CD4-positive, alpha-beta T cell treated with Interleukin-10 for 1 hour (primary cell): ENCODE measurements at regions not wholly inside any gene's neighbourhood (a gene's known extent, or its start where the extent isn't known, plus 50 kb on each side); places are given as distances from the start of the nearest gene placed in this dataset.
"Not testable (repeated sequence)": the region's sequence is repeated elsewhere in the genome, so short reads cannot be mapped to it uniquely, and the experiment has no call there.

Source experiments
- DNase-seq: peaks from one replicate; pipeline ENCODE4 v3.0.0-alpha.2; 2020

DNA sequence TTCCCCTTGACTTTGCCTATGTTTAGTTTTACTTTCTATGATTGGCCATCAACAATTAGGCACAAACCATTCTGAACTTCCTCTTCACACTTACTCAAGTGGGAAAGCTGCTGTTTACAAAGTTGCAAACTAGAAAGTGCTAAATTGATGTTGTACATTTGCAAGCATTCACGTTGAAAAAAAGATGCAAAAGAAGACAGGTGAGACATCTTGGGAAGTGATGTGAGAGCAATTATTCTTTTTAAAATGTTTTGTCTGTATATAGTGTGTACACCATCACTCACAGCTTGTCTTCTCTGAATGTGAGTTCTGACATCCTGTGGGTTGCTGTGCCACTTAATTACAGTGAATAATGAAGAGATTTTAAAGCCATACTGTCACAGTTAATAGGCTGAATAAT is 874.1 kb upstream of the LRATD1 start:
- DNase-seq, result no peak

DNA sequence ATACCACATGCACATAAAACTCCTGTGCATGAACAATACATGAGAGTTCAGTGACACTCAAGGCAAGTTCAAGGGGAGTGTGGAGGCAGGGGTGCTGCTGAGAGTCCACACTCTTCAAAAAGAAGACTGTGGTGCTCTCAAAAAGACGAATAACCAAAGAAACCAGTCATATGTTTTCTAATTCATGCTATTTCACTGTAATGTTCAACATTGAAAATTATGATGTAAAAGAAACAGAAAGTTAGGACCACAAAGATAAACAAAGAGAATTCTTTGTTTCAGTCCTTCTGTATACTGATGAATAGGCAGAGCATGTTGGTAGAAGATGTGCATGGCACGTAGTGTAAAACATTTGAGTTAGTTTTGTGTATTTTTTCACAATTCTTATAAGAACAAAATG is 864.2 kb upstream of the LRATD1 start:
- no peak for DNase-seq

DNA sequence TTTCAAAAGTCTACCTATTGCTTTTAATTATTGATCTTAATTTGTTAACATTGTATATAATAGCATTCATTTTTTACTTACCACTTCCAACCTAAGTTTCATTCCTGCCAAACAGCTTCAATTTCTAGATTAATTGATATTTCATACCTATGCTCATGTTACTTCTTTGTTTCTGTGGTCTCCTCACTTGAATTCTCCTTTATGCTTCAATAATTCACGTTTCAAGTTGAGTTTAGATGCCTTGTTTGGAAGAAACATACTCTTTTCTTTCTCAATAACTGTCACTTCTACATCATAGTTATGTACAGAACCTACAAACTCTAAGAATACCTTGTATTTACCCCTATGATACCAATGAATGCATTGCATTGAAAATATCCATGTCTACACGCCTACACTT is 862.2 kb upstream of the LRATD1 start:
- DNase-seq, result no peak

DNA sequence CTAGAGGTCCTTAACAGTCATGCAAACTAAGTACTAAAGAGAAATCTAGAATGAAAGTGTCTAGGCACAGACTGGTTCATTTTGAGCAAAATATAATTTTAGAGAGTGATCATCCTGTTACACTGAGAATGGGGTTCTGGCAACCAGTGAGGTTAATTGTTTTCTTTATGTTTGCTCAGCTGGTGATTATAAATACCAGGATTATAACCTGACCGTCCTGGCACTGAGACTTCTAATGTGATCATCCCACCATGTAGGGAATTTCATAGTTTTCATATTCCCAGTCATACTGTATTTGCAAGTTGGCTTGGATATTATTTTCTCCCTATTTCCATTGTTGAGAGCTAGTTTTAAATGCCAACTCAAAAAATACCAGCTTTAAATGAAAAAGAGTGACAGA is 852.5 kb upstream of the LRATD1 start:
- DNase-seq, result no peak

DNA sequence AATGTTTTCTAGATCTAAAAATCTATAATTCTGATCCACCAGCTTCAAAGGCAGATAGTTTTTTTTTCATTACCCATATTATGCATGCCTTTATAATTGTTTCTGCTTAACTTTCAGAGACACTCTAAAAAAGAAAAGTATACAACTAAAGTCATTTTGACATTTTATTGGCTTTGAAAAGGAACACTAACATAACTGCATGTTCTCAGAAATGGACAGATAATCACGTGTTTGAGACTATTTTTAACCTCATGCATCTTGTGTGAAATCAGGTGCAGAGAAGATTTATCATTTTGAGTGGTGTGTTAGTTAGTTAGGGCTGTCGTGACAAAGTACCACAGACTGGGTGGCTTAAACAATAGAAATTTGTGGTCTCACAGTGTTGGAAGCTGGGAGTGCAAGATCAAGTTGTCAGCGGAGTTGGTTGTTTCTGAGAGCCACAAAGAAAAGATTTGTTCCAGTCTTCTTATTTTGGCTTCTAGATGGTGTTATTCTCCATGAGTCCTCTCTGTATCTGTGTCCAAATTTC is 841.4 kb upstream of the LRATD1 start:
- no peak for DNase-seq

DNA sequence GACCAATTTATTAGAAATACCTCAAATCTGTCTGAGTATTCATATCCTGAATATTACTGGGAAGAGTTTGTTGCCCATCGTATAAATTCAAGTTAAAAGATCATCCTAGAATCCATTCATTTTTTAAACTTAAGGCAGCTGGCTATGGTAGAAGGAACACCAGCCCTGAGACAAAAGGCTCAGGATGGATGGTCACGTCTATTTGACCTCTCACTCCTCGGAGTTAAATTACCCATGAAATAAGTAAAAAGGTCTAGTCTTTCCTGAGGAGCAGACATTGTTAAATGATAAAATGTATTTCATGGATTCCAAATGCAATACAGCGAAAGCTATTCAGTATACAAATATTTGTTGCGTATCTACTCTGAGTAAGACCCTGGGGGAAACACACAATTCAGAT is 826.0 kb upstream of the LRATD1 start:
- DNase-seq, result no peak

DNA sequence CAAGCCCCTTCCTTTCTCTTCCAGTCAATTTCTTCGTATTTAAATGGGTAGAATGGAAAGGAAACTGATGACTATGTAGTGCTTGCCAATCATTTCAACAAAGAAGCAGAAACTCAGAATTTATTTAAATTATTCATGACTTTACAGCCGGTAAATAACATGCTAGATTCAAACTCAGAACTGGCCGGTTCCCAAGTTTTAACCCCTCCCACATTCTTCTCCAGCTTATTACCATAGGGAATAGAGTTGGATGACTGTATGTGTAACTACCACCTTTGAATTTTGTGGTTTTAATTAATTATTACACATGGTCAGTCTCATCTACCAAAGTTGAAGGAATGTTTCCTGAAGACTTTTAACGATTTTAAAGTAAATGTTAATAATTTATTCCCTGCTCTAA is 819.3 kb upstream of the LRATD1 start:
- no peak for DNase-seq

DNA sequence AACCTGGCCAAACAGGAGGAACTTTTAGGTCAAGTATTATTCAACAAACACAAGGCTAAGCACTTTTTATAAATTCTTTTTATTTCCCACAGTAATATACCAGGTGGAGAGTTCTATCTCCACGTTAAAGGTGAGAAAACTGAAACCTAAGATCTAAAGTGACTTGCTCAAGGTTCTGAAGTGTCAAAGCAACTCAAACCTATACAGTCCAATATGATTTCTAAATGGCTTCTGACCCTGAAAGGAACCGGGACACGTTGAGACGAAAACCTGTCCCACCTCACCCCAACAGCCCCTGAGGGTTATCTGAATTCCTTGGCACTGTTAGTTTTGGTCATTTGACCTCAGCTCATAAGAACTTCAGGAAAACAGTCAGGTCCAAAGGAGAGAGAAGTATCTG is 814.5 kb upstream of the LRATD1 start:
- no peak for DNase-seq

DNA sequence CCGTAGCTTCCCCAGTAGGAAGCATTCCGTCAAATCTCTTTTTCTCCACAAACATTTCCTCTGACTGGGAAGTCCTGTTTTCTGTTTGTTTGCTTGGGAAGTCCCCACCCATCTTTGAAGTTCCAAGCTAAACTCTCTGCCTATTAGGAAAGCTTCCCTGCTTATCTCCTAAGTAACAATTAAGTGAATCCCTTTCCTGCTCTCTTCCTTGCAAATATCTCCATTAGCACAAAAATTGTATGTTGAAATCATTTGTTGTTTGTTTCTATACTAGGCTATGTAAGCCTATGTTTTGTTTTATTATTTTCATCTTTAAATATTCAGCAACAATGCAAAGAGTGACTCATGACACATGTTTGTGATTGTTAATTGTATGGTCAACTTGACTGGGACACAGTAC is 812.6 kb upstream of the LRATD1 start:
- no peak for DNase-seq

DNA sequence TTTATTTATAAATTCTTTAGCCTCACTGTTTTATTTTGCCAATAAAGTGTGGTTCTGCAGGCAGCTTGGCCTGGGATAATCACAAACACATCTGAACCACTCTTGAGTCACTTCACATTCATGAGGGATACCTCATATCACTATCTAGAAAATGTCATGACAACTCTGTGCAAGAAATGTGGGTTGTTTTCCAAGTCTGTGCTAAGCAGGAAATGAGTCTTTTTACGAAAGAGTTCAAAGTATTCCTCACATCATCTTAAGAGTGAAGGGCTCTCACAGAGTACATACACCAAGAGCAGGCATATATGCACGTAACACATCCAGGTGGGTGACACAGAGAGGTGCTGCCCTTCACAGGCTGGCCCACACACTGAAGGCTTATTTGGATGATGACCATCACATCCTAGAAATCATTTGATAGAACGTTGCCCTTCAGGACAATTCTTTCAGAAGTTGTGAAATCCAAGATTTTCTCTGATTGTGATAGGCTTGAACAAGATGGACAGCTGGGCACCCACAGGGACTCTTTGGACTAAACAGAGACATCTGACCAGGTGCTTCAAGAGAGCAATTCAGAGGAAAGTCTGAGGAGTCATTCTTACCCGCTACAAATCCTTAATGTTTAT is 811.1 kb upstream of the LRATD1 start:
- DNase-seq, result no peak

DNA sequence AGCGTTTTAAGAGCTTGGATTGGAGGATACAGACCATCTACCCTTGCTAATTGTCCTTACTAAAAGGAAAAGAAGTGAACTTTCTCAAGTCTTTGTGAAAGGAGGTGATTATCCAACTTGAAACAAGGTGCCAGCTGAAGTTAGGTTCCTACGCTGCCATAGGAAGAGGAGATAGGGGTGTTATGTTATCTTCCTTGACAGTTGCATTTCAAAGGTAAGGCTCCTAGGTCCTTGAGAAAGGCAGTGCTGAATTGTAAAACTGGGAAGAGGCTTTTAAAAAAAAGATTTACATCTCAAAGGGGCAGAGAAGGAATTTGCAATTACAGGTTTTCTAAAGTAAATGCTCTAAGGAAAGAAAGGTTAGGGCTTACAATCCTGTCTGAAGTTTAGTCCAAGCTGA is 810.2 kb upstream of the LRATD1 start:
- no peak for DNase-seq

DNA sequence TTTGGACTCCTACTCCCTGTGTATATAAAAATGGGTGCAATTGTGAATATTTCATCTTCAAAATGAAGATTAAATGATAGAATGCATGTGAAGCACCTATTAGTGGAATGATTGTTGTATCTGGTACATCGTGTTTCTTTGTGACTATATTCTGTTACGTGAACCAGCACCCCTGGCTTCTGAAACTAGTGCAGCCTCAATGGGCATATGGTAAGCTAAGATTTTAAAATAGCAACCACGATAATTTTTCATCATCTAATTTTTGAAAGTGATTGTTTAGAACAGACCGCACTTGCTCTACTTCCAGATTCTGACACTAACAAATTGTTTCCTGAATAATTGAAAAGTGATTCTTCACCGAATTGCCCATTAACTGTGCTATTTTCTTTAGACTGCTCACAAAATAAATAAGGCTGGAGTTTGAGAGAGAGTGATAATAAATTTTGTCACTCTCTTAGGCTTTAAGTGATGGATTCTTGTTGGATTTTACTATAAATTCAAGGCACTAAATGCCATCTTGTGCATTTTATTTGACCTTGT is 806.1 kb upstream of the LRATD1 start:
- no peak for DNase-seq

DNA sequence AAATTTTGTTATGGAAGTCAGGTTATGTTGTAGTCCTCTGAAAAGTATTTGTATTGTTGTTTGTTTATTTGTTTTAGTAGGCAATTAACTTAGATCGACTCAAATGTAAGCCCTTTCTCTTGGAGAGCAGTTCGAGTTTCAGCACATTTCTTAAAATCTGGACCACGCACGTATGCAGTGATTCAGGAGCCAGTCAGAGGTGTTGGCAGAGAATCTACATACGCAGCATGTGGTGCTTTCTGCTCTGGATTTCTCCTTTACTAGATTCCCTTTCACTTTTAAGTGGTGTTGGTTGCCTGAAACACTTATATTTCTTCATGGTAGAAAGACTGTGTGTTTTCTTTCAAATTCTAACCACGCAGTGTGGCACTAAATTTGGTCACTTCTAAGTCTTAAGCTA is 773.9 kb upstream of the LRATD1 start:
- DNase-seq, result no peak

DNA sequence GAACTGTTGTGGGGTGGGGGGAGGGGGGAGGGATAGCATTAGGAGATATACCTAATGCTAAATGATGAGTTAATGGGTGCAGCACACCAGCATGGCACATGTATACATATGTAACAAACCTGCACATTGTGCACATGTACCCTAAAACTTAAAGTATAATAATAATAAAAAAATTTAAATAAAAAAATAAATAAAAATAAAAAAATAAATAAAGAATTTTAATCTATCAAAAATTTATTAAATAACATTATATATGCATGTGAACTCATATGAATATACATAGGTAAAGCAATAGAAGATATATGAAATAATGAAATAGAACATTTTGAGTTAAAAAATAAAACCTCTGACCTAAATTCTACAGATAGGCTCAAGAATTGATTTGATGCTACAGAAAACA is 764.2 kb upstream of the LRATD1 start:
- not testable (repeated sequence) for DNase-seq

DNA sequence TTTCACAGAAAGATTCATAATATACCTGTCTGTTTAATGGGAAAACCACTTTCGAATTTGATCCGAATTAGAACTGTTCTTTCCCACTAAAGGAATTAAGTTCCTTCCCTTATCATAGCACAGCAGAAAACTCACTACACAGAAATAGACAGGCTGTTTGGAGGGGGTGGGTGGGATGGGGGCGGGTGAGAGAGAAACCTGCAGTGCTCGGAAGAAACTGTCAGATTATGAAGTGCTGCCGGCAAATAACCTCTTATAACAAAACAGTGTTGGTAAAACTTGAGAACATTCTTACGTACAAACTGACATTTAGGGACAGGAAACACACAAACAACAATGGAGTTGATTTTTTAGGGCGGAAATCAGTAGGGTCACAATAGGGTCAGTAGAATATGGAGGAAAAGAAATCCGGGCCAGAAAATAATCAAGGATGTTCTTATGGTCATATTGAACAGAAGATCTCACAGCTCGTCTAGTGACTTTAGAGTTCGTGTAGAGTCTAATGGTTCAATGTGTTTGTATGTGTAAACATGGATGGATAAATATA is 756.0 kb upstream of the LRATD1 start:
- DNase-seq, result no peak

DNA sequence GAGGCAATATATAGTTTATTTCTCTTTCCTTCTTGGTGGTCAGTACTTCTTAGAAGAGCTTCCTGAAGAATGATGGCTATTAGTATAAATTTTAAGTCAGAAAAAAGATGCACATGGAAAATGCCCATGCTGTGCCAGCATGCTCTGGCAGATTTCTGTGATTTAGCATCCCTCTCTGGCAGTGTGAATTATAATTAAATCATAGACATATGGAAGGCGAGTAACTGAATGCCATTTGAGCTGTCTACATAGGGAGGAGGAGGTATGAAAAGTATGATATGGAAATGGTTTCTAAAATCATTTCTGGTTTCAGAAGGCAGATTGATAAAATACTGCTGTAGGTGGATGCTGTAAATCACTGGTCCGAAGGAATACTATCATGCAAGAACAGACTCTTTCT is 754.9 kb upstream of the LRATD1 start:
- no peak for DNase-seq

DNA sequence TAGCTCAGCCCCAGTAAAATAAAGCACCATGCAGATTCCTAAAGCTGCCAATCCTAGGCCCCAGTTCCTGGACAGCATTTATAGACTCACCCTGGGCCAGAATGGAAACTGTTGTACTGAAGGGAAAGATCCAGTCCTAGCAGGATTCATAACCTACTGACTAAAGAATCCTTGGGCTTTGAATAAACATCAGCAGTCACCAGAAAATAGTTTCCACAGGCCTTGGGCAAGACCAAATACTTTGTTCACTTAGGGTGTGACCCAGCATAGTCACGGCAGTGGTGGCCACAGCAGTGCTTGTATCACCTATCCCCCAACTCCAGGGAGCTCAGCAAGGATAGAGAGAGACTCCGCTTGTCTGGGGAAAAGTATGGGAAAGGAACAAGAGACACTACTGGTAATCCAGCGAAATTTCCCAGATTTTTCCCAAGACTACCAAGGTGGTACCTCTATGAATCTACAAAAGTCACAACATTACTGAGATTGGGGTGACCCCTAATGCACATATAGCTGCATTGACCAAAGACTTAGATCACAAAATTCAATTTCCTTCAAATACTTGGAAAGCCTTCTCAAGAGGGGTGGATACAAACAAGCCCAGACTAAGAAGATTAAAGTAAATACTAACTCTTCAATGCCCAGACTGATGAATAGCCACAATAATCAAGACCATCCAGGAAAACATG is 748.1 kb upstream of the LRATD1 start:
- DNase-seq, result no peak

DNA sequence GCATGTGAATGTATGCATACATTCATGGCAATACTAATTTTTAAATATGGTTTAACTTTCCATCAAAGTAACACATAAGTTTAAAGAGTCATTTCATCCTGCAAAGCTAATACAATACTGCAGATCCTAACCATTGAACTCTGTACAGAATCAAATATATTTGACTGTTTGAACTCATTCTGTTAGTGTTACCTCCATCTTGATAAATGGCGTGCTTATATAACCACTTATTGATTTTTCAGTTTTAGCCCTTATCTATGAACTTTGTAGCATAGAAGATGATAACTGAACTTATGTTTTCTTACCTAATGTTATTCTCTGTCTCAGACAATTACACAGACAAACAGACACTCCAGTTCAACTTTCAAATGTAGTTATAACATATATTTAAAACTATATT is 731.0 kb upstream of the LRATD1 start:
- DNase-seq, result no peak

DNA sequence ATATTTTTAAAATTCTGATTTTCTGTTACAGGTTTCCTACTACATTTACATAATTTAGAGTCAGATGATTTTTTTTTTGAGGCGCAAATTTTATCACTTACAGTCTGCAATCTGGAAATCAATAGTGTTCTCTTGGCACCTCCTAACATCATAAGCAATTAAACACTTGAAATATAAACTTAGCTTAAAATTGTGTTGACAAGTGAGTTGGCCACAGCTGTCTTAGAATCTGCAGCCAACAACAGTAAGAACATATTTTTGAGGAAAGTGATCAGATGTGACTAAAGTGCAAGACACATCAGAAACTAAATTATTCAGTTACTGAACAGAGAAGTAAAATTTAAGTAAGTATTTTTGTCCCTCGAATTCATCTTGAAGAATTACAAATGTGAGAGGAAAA is 726.7 kb upstream of the LRATD1 start:
- DNase-seq, result no peak

DNA sequence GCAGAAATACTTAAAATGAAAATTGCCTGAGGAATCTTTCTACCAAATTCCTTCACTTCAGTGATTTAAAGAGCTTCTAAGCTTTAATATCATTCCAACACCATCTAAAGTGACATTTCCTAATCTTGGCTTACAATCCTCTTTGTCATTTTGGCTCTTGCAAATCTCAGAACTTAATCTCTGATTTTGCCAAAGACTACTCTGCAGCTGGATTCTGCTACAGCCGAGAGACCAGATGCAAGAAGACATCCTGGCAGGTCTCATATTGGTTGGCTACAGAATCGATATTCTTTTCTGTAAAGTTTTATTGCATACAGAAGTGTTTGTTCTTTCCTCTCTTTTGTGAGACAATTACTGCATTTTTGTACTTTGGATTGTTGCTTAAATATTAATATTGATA is 716.5 kb upstream of the LRATD1 start:
- no peak for DNase-seq

DNA sequence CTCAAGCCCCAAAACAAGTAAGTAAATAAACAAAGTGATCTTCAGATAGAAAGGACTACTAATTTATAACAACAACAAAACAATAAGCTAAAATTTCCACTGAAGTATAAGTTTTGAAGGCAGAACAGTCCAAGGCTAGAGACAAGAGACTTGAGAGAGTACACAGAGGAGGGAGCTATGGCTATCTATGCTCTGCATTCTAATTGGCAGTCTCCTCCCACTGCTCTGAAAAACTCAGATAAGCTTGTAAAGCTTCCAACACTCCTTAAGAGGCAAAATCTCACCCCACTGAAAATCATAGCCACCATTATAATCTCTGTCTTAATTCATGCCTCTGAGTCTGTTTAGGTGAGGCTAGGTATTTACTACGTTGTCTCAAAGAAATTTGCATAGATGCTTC is 714.6 kb upstream of the LRATD1 start:
- DNase-seq, result no peak

DNA sequence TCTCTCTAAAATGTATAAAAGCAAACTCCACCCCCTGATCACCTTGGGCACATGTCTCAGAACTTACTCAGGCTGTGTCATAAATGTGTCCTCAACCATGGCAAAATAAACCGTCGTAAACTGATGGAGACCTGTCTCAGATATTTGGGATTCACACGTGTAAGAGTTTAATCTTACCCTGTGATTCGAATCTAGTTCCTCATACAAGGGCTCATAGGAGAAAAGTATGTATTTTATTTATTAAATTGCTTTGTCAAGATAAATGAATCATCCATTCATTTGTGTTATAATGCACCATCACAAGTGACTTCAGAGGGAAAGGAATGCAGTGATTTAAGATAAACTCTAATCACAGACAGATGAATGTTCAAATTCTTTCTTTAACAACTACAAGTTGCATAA is 712.5 kb upstream of the LRATD1 start:
- DNase-seq, result no peak

DNA sequence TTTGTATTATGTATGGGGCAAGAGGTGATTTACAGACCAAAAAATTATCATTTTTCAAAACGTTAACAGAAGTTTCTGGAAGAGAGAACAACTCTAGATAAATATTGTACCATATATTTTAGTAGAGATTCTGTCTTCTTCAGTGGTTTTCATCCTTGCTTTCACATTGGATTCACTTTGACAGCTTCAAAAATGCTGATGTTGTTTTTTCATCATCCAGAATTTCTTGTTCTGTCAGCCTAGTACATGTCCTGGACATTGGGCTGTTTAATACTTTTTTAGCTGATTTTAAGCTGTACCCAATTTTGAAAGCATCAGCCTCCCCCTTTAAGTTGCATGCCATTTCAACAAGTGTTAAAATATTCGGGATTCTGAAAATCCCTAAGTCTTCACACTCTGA is 711.3 kb upstream of the LRATD1 start:
- no peak for DNase-seq

DNA sequence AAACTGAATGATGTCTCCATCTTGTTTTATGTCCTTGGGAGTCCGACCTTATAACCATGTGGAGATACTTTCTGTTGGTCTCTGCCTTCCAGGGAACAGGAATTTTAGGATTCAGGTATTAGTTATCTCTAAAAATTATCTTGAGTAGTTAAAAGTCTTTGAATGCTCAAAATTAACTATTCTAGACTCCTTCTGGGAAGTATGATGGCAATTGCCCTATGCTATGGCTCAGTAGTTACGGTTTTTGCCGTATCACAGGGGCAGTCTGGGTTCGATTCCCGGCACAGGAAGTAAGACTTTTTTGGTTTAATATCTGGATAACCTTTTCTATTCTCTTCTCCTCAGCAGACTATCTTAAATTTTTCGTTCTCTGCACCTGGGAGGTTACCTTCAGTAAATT is 708.7 kb upstream of the LRATD1 start:
- no peak for DNase-seq
